ENCODE measurements at regions not wholly inside any gene's neighbourhood (a gene's known extent, or its start where the extent isn't known, plus 50 kb on each side); places are given as distances from the start of the nearest gene placed in this dataset.

GRCh38 chr15:62816342-62817069, 226.0 kb upstream of the TPM1 start:
- no peak for TF ChIP-seq CTCF (IDR thresholded peaks at IDR 0.05; ENCODE audit: poor library complexity)
- TF ChIP-seq EZH2phosphoT487 (IDR thresholded peaks at IDR 0.05; ENCODE audit: low read depth, severe bottlenecking, unreplicated experiment): no peak
